Fibroblast of pulmonary artery (primary cell): ENCODE measurements at regions not wholly inside any gene's neighbourhood (a gene's known extent, or its start where the extent isn't known, plus 50 kb on each side); places are given as distances from the start of the nearest gene placed in this dataset.
A peak's percentile ranks its signal among the peaks of the same experiment; 100 is the strongest.

Experiments used
- DNase-seq: peaks from one replicate; pipeline ENCODE4 v3.0.0-alpha.2; 2010; ENCODE audit warnings: low read depth
- H3K4me3 ChIP-seq: replicated peaks from 2 replicates; pipeline ENCODE4 v1.5.1; 2011; ENCODE audit warnings: low read depth, mild to moderate bottlenecking, control low read depth, low read length, moderate library complexity
- CTCF ChIP-seq: IDR thresholded peaks from 2 replicates; pipeline ENCODE4 v1.5.1; 2011; ENCODE audit warnings: mild to moderate bottlenecking, control low read depth, low read length, inconsistent platforms; ENCODE audit errors: missing control alignments

GRCh38 chr4:148980782-148981480 lies 538.7 kb upstream of the NR3C2 start:
- no peak overlapping the region for H3K4me3 ChIP-seq
- DNase-seq = no peak
- no peak for TF ChIP-seq CTCF

DNA sequence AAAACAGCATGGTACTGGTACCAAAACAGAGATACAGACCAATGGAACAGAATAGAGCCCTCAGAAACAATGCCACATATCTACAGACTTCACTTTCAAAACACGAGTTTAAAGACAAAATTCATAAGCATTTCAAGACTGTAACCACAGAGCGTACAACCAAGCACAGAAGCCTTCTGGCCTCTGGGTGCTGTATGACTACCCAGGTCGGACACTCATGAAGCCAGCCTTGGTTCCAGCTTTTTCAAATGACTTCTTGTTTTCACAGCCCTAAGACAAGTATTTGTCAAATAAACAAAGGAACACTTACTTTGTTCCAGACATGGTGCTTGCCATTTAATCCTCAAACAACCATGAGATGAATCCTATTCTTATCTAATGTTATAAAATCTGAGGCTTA lies 536.1 kb upstream of the NR3C2 start:
- H3K4me3 ChIP-seq = no peak overlapping the region
- no peak for TF ChIP-seq CTCF
- no peak for DNase-seq

DNA sequence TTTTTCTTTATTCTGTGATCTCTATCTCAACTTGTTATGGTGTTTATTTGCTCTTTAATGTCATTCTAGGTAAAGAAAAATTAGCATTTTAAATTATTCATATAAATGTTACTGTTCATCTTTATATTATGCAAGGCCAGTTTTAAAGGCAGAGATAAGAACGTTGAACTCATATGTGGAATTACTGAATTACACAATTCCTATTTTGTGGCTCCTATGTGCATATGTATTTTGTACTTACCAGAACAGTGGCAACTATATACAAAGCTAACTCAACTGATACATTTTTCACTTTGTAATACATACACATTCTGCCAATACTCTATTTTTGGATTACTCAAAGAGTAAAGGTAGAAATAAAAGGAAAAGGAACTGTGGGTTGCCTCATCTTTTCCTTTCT lies 533.2 kb upstream of the NR3C2 start:
- H3K4me3 ChIP-seq = no peak overlapping the region
- no peak for DNase-seq
- no peak for TF ChIP-seq CTCF

DNA sequence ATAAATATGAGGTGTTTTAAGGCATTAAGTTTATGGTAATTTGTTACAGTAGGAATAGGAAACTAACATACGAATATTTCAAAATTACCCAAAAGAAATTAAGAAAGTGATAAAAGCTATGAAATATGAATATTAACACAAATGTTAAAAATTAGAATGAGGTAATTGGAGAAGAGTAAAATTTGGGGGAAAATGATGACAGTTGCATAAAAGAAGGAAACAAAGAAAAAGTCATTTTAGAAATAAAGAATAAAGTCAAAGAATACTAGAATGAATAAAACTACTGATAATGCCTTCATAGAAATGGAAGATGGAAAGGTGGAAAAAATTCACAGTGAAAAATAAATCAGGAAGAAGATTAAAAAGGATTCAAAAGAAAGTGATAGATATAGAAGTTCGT lies 522.9 kb upstream of the NR3C2 start:
- DNase-seq = no peak
- no peak overlapping the region for H3K4me3 ChIP-seq
- no peak for TF ChIP-seq CTCF

- H3K4me3 ChIP-seq = no peak overlapping the region
- no peak for TF ChIP-seq CTCF
- no peak for DNase-seq
Observed at GRCh38 chr4:148964456-148964855, 522.2 kb upstream of the NR3C2 start.

- no peak for TF ChIP-seq CTCF
Observed at GRCh38 chr4:148962539-148963290, 520.5 kb upstream of the NR3C2 start.

DNA sequence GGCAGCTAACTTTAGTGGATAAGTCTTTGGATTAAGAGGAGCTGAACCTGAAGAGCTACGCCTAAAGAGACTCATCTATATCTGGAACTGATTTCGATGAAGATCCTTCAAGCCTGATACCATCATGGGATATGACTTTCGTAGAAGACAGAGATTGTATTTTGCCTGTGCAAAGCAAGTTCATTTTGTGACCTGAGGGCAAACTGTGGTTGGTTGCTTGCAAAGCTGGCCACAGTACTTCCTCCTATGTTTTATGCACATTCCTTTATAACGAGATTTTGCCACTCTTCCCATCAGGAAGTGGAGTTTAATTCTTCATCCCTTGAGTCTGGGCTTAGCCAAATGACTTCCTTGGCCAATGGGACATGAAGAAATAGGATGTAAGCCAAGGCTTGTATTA lies 519.3 kb upstream of the NR3C2 start:
- DNase-seq = no peak
- no peak for TF ChIP-seq CTCF
- H3K4me3 ChIP-seq = no peak overlapping the region

More at GRCh38 chr4:148962539-148963290, 520.5 kb upstream of the NR3C2 start:
- H3K4me3 ChIP-seq = no peak overlapping the region
- DNase-seq = peak; percentile 0
